ENCODE measurements at regions not wholly inside any gene's neighbourhood (a gene's known extent, or its start where the extent isn't known, plus 50 kb on each side); places are given as distances from the start of the nearest gene placed in this dataset.
"Not testable (repeated sequence)": the region's sequence is repeated elsewhere in the genome, so short reads cannot be mapped to it uniquely, and the experiment has no call there.

- Histone ChIP-seq H3K36me3 (ENCODE audit: control insufficient read depth, insufficient read depth, low read length) (no peaks in the 10 kb centered on the region), H3K4me3 (replicated peaks; ENCODE audit: low read depth, low read length) (no peak overlapping the region), H3K27me3 (replicated peaks; ENCODE audit: control insufficient read depth, insufficient read depth, low read length) (no peaks in the 10 kb centered on the region)
- no peak for TF ChIP-seq CTCF (IDR thresholded peaks at IDR 0.05; ENCODE audit: insufficient read depth, low read length, poor library complexity, severe bottlenecking)
- no peak for DNase-seq (ENCODE audit: extremely low read depth, insufficient read length)
Measured at GRCh38 chr4:96429657-96430056, 589.8 kb downstream of the PDHA2 start.

GRCh38 chr4:96431094-96431493 is 591.2 kb downstream of the PDHA2 start:
- no peak for TF ChIP-seq CTCF (IDR thresholded peaks at IDR 0.05; ENCODE audit: insufficient read depth, low read length, poor library complexity, severe bottlenecking)
- Histone ChIP-seq H3K4me3 (replicated peaks; ENCODE audit: low read depth, low read length) (no peak overlapping the region), H3K27me3 (replicated peaks; ENCODE audit: control insufficient read depth, insufficient read depth, low read length) (no peaks in the 10 kb centered on the region), H3K36me3 (ENCODE audit: control insufficient read depth, insufficient read depth, low read length) (no peaks in the 10 kb centered on the region)
- no peak for DNase-seq (ENCODE audit: extremely low read depth, insufficient read length)

GRCh38 chr4:96448315-96448872 is 608.5 kb downstream of the PDHA2 start:
- no peaks in the 10 kb centered on the region for H3K27me3 ChIP-seq (replicated peaks; ENCODE audit: control insufficient read depth, insufficient read depth, low read length)
- DNase-seq (ENCODE audit: extremely low read depth, insufficient read length), result no peak
- TF ChIP-seq CTCF (IDR thresholded peaks at IDR 0.05; ENCODE audit: insufficient read depth, low read length, poor library complexity, severe bottlenecking), result no peak

GRCh38 chr4:96455045-96455720 is 615.3 kb downstream of the PDHA2 start:
- no peak for TF ChIP-seq CTCF (IDR thresholded peaks at IDR 0.05; ENCODE audit: insufficient read depth, low read length, poor library complexity, severe bottlenecking)
- DNase-seq (ENCODE audit: extremely low read depth, insufficient read length), result no peak
- H3K36me3 ChIP-seq (ENCODE audit: control insufficient read depth, insufficient read depth, low read length), result no peaks in the 10 kb centered on the region
- no peaks in the 10 kb centered on the region for H3K27me3 ChIP-seq (replicated peaks; ENCODE audit: control insufficient read depth, insufficient read depth, low read length)
- H3K4me3 ChIP-seq (replicated peaks; ENCODE audit: low read depth, low read length), result no peak overlapping the region

More at GRCh38 chr4:96448315-96448872, 608.5 kb downstream of the PDHA2 start:
- Histone ChIP-seq H3K36me3 (ENCODE audit: control insufficient read depth, insufficient read depth, low read length) (no peaks in the 10 kb centered on the region), H3K4me3 (replicated peaks; ENCODE audit: low read depth, low read length) (no peak overlapping the region)

GRCh38 chr4:96458031-96458430 is 618.1 kb downstream of the PDHA2 start:
- not testable (repeated sequence) for H3K4me3 ChIP-seq (replicated peaks; ENCODE audit: low read depth, low read length); DNase-seq (ENCODE audit: extremely low read depth, insufficient read length); H3K27me3 ChIP-seq (replicated peaks; ENCODE audit: control insufficient read depth, insufficient read depth, low read length); H3K36me3 ChIP-seq (ENCODE audit: control insufficient read depth, insufficient read depth, low read length)

GRCh38 chr4:96459105-96459504 is 619.2 kb downstream of the PDHA2 start:
- Histone ChIP-seq H3K36me3 (ENCODE audit: control insufficient read depth, insufficient read depth, low read length) (no peaks in the 10 kb centered on the region), H3K4me3 (replicated peaks; ENCODE audit: low read depth, low read length) (no peak overlapping the region)

More at GRCh38 chr4:96459105-96459504, 619.2 kb downstream of the PDHA2 start:
- H3K27me3 ChIP-seq (replicated peaks; ENCODE audit: control insufficient read depth, insufficient read depth, low read length), result no peaks in the 10 kb centered on the region
- TF ChIP-seq CTCF (IDR thresholded peaks at IDR 0.05; ENCODE audit: insufficient read depth, low read length, poor library complexity, severe bottlenecking), result no peak
- no peak for DNase-seq (ENCODE audit: extremely low read depth, insufficient read length)

All from GM06990 (cell line).